ENCODE measurements at regions not wholly inside any gene's neighbourhood (a gene's known extent, or its start where the extent isn't known, plus 50 kb on each side); places are given as distances from the start of the nearest gene placed in this dataset.
"Not testable (repeated sequence)": the region's sequence is repeated elsewhere in the genome, so short reads cannot be mapped to it uniquely, and the experiment has no call there.

DNA sequence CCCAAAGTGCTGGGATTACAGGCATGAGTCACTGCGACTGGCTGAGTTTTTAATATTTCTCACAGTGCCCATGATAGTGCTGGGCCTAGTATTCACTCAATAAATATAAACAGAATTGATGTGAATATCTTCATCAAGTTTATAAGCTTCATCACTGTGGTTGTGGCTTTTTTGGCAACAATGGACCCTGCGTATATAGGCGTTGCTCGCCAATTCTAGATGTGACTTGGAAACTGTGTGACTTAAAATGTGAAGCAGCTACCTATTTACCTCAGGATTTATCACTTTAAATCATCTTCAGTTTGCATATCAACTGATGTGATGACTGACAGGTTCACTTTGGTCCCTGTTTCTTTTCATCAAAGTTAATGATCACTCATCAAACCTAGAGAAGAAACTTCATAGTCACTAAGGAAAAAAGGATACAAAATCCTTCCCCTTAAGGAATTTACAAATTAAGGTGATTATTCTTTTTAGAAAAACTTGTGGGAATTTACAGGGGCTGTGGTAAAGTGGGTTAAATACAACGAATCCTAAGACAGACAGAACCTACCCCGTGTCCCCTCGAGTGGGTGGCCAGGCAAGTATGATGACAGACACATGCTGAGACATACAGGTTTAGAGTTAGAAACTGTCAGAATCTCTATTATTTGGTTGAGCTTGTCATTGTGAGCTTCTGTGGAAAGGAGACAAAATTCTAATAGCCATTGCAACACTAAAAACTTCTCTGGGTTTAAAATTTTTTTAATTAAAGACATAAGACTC lies 101.3 kb downstream of the AKAP11 start:
- no peak for DNase-seq
- ATAC-seq = peak; percentile 38

DNA sequence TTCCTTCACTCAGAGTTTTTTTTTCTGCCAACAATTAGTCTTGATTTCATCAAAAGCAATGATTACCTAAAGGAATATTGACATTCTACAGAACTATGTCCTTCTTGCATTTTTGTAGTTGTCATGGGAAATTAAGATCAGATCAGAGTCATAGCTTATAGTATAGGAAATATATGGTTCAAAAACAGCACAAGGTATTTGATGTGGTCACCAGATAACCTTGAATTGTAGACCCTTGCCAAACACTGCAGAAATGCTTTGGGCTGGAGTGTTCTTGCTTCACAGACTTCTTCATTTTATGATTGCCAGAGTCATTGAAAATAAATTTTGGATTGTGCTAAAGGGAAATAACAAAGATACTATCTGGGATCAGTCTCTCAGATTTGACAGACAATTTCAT lies 103.7 kb downstream of the AKAP11 start:
- DNase-seq = no peak
- ATAC-seq = no peak

GRCh38 chr13:42377640-42378382 lies 105.9 kb downstream of the AKAP11 start:
- peak; percentile 87 for ATAC-seq
- DNase-seq = no peak

DNA sequence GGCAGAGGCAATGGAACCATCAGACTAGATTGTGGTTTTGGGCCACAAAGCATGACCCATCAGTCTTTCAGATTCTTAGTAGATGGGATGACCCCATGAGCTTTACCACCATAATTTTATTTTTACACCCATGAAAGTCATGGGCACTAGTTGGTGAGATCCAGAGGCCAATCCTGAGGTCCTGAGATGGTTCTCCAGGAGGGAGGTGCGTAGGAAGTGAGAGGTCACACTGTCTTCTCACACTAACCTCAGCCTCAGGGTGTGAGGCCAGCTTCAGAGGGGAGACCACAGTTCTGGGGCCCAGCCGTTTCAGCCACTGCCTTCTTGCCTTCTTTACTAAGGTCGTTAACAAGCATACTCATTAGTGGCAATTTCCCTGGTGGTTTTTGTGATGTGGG lies 106.4 kb downstream of the AKAP11 start:
- peak; percentile 29 for ATAC-seq

GRCh38 chr13:42379241-42379640 lies 107.3 kb downstream of the AKAP11 start:
- ATAC-seq = no peak

More for the DNA sequence above, 106.4 kb downstream of the AKAP11 start:
- DNase-seq = peak; percentile 62

GRCh38 chr13:42380420-42381164 lies 108.6 kb downstream of the AKAP11 start:
- no peak for ATAC-seq
- no peak for DNase-seq

More at GRCh38 chr13:42379241-42379640, 107.3 kb downstream of the AKAP11 start:
- no peak for DNase-seq

GRCh38 chr13:42381165-42381425 lies 109.1 kb downstream of the AKAP11 start:
- DNase-seq = no peak
- no peak for ATAC-seq

DNA sequence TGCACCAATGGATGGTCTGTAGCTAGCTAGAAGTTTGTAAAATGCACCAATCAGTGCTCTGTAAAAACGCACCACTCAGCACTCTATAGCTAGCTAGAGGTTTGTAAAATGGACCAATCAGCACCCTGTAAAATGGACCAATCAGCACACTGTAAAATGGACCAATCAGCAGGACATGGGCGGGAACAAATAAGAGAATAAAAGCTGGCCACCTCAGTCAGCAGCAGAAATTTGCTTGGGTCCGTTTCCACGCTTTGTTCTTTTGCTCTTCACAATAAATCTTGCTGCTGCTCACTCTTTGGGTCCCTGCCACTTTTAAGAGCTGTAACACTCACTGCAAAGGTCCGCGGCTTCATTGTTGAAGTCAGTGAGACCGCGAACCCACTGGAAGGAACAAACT lies 109.5 kb downstream of the AKAP11 start:
- not testable (repeated sequence) for ATAC-seq, DNase-seq

DNA sequence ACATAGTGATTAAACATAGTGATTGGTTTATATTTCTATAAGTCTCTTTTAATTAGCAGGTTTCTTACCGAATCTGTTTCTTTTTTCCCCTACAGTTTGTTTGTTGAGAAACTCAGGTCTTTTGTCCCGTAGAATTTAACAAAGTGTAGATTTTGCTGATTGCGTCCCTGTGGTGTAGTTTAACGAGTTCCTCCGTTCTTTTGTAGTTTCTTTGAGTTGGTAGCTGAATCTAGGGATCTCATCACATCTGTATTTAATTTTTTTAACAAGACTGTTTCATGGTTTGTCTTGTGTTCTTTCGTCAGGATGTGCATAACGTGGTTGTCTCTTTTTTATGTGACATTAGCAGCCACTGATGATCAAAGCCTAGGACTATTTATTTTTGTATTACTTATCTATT lies 111.1 kb downstream of the AKAP11 start:
- no peak for ATAC-seq
- no peak for DNase-seq

GRCh38 chr13:42384265-42384664 lies 112.3 kb downstream of the AKAP11 start:
- no peak for DNase-seq
- peak; percentile 31 for ATAC-seq

DNA sequence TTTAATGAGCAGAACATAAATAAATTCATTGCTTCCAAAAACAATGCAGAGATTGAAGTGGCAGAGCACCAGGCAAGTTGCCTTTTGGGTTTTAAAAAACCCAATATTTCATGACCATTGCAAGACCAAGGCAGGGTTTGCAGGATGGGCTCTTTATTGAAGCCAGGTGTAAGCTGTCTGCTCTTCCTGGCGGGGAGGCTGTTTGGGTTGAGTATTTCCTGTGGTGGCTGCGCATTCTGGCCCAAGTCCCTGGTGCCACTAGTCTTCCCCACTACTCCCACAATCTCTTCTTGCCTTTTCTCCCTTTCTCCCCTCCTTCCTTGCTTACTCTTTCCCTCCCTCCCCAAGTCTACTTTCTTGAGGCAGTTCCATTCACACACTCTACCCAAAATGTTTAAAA lies 116.4 kb downstream of the AKAP11 start:
- DNase-seq (no peak), ATAC-seq (no peak)

GRCh38 chr13:42389041-42389440 lies 117.1 kb downstream of the AKAP11 start:
- DNase-seq (no peak), ATAC-seq (no peak)

GRCh38 chr13:42392180-42392579 lies 120.2 kb downstream of the AKAP11 start:
- ATAC-seq (no peak), DNase-seq (no peak)

- DNase-seq (no peak), ATAC-seq (peak; percentile 60)
Observed at GRCh38 chr13:42392716-42393572, 121.0 kb downstream of the AKAP11 start.

DNA sequence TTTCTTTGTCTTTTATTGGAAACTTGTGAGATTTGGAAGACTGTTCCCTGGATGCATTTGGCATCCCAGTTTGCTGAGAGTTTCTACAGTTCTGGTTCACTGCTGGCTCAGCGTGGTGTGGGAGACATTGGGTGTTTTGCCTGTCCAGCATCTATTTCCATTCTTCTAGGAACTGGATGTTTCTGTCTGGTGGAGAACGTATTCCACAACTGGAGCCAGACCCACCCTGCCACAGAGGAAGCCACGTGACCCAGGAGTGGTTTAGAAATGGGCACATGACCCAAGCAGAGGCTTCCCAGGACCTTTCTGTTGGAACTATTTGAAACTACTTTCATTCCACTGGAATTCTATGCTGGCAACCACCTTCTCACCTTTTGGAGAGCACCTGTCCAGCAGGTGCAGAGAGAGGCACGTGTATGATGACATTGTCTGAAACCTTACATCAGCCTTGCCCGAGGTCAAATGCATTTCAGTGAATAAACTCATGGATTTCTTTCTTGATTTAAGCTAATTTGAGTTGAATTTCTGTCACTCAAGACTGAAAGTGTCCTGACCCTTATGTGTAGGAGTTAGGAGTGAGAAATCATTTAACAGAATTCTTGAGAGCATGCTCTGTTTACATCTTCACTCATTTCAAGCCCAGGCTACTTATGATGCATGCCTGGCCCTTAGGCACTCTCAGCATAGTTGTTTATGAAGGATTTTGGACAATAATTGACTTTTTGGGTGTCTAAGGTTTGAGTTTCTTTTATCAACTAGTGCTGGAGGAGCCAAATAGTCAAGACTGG lies 121.8 kb downstream of the AKAP11 start:
- ATAC-seq (peak; percentile 30), DNase-seq (no peak)

DNA sequence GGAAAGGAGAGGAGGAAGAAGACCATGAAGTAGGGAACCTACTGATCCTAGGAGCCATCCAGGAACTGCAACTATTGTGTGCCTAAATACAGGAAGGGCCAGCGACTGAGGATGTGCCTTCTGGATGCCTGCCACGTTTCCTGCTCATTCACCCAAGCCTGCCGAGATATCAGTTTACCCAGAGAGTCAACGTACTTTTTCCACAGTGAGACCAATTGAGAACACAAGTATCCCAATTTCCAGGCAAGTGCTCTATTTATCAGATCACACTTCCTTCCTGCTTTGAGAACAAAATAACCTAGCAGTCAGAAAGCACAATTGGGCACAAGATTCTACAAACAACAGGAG lies 122.4 kb downstream of the AKAP11 start:
- DNase-seq = no peak
- ATAC-seq = no peak

DNA sequence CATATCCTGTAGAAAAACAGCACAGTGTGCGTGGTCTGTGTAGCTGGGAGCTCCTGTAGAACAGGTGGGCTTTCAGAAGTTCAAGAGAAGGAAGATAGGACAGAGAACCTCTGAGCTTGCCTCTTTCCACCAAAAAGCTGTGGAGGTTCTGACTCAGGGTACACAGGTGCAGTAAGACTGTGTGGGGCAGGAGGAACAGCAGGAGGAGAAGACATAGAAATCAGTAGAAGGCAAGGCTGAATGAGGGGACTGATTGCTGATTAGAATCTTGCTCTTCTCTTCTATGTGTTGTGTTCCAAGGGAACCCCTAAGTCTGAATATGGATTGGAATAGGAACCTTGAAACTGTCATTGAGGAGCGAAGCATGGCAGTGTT lies 122.7 kb downstream of the AKAP11 start:
- DNase-seq (no peak), ATAC-seq (peak; percentile 14)

GRCh38 chr13:42395086-42395821 lies 123.3 kb downstream of the AKAP11 start:
- DNase-seq = peak; percentile 63
- peak; percentile 54 for ATAC-seq

- DNase-seq (peak; percentile 69), ATAC-seq (peak; percentile 41)
Observed at GRCh38 chr13:42396501-42396900, 124.5 kb downstream of the AKAP11 start.

DNA sequence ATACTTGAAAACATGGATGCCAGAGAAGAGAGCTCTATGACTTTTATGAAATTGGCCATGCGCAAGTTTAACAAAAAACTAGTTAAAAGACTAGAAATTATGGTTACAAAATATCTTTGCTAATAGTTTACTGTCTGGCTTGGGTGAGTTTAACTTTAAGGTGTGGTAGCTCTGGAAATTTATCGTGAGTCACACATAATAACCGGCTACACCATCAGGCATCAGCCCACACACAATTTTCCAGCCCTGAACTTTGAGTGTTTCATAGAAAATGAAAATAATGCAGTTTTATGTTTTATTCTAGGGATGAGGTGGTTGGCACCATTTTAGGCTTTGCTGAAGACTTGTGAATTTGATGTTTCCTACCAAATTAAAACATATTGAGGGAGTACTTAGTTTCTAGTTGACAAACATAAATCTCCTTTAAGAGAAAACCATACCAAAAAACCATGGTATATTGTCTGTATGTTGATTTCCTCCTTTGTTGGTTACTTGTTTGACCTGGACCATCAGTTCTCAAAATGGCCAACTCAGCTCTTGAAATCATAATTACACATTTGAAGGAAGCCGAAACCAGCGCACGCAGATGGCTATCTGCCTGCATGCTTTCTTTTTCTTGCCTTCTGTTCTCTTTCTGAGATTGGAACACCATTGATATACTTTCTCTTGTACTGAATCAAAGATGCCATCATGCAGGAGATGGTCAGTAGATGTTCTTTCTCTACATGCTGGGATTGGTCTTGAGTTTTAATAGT lies 125.1 kb downstream of the AKAP11 start:
- no peak for ATAC-seq
- DNase-seq = no peak

Data from stimulated activated naive CD8-positive, alpha-beta T cell treated with anti-CD3 and anti-CD28 coated beads, Interleukin-15, Interleukin-2, amounts not matched to agents 100 U/mL and 50 U/mL, for 24 hours (primary cell).